Stomach (tissue), 8 donors: ENCODE measurements at regions not wholly inside any gene's neighbourhood (a gene's known extent, or its start where the extent isn't known, plus 50 kb on each side); places are given as distances from the start of the nearest gene placed in this dataset.
A peak's percentile ranks its signal among the peaks of the same experiment; 100 is the strongest.

Experiments used
- DNase-seq, 2 donors: peaks; one replicate each; pipeline versions ENCODE4 v3.0.0 to v3.0.0-alpha.2; 2013 to 2019
- H3K27ac ChIP-seq, 5 donors: fragments of 200-600 bp in 4 of 5; sonication (generic) in 4 of 5; one replicate each; pipeline ENCODE4 v1.5.1; 2013 to 2019; ENCODE audit warnings: mild to moderate bottlenecking in 1 of 5, moderate library complexity in 1 of 5
- H3K27me3 ChIP-seq, 3 donors: fragments of 200-600 bp; sonication (generic); one replicate each; pipeline ENCODE4 v1.5.1; 2017 to 2019; ENCODE audit warnings: mixed run types in 1 of 3
- H3K36me3 ChIP-seq, 4 donors: fragments of 200-600 bp; sonication (generic); 1 replicate in 3 of 4; 2 replicates in 1 of 4; pipeline ENCODE4 v1.5.1; 2016 to 2019
- H3K4me1 ChIP-seq, 4 donors: fragments of 200-600 bp; sonication (generic); one replicate each; pipeline ENCODE4 v1.5.1; 2016 to 2019
- H3K4me3 ChIP-seq, 4 donors: fragments of 200-600 bp; sonication (generic) in 3 of 4; one replicate each; pipeline ENCODE4 v1.5.1; 2016 to 2019; ENCODE audit warnings: mild to moderate bottlenecking in 1 of 4
- H3K9me3 ChIP-seq, 4 donors: fragments of 200-600 bp; sonication (generic); one replicate each; pipeline ENCODE4 v1.5.1; 2016 to 2019
- EP300 ChIP-seq: sonication (generic); formaldehyde crosslinking; IDR thresholded peaks from one replicate; pipeline ENCODE4 v1.6.1; 2017; ENCODE audit warnings: antibody characterized with exemption
- POLR2A ChIP-seq, 4 donors: fragments of 450-650 bp; IDR thresholded peaks; one replicate each; pipeline ENCODE4 v1.6.1; 2016; ENCODE audit warnings: antibody characterized with exemption in 4 of 4, control low read depth in 2 of 4, mild to moderate bottlenecking in 1 of 4, moderate library complexity in 1 of 4
- POLR2AphosphoS5 ChIP-seq, 3 donors: sonication (generic); formaldehyde crosslinking; IDR thresholded peaks; one replicate each; pipeline ENCODE4 v1.6.1; 2016; ENCODE audit warnings: antibody characterized with exemption in 3 of 3
- WGBS, 5 donors: extraction: QIAGEN DNeasy Blood & Tissue Kit in 3 of 5; methylation state at CpG; one replicate each; pipeline versions ENCODE4 v1.1.5 to v1.1.7; 2013 to 2018; 5-methylcytosine and 5-hydroxymethylcytosine counted together
- intact Hi-C: fragments of 100-400 bp; cut with DNase I; formaldehyde crosslinking; loops from one replicate; pipeline ENCODE4 v1.15.1; 2023; ENCODE audit warnings: low total_unique reads
- TF ChIP-seq, protein P1 (sequence below), 7 experiments: fragments of 450-650 bp in 4 of 7; fragments of 200-600 bp in 3 of 7; sonication (generic) in 3 of 7; IDR thresholded peaks; one replicate each; pipeline ENCODE4 v1.5.1; 2016 to 2019; ENCODE audit warnings: antibody characterized with exemption in 7 of 7, control low read depth in 2 of 7, mild to moderate bottlenecking in 1 of 7
- donor health status: healthy with polysubstance abuse.
- donor health status: Bipolar disorder and iron deficiency.
- donor health status: healthy.

DNA sequence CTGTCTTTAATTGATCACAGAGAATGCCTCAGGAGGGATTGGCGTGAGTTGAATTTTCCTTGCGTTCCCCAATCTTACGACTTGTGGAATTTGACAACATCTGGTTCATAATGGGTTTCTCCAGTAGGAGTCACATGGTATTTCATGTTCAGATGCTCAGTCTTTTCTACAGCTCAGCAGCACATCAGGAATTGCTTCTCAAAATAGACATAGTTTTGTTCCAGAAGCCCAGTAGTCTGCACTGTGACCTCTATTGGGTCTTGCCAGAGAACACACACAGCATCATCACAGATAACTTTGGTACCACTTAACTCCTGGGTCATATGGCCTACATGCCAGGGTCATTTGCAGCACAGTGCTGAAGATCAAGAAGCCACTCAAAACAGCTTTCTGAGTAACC is 282.5 kb upstream of the HTR2A start:
- Histone ChIP-seq H3K9me3 (no peaks in the 10 kb centered on the region), H3K27me3 (no peaks in the 10 kb centered on the region), H3K27ac (no peak overlapping the region), H3K4me3 (no peak overlapping the region), H3K4me1 (peaks cover 0 to 6% (median 0%) of the 10 kb centered on the region in 4 donors), H3K36me3 (no peaks in the 10 kb centered on the region)
- TF ChIP-seq EP300 (no peak), POLR2AphosphoS5 (IDR thresholded peaks at IDR 0.05) (no peak), POLR2A (IDR thresholded peaks at IDR 0.05) (no peak)
- TF ChIP-seq, protein P1, sequence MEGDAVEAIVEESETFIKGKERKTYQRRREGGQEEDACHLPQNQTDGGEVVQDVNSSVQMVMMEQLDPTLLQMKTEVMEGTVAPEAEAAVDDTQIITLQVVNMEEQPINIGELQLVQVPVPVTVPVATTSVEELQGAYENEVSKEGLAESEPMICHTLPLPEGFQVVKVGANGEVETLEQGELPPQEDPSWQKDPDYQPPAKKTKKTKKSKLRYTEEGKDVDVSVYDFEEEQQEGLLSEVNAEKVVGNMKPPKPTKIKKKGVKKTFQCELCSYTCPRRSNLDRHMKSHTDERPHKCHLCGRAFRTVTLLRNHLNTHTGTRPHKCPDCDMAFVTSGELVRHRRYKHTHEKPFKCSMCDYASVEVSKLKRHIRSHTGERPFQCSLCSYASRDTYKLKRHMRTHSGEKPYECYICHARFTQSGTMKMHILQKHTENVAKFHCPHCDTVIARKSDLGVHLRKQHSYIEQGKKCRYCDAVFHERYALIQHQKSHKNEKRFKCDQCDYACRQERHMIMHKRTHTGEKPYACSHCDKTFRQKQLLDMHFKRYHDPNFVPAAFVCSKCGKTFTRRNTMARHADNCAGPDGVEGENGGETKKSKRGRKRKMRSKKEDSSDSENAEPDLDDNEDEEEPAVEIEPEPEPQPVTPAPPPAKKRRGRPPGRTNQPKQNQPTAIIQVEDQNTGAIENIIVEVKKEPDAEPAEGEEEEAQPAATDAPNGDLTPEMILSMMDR (IDR thresholded peaks at IDR 0.05) = no peak
- intact Hi-C loops = no loop called here
- DNase-seq = no peak
- WGBS, 5 donors = 88 to 98% (median 94%) methylated on average over 3 of the region's 3 CpGs

DNA sequence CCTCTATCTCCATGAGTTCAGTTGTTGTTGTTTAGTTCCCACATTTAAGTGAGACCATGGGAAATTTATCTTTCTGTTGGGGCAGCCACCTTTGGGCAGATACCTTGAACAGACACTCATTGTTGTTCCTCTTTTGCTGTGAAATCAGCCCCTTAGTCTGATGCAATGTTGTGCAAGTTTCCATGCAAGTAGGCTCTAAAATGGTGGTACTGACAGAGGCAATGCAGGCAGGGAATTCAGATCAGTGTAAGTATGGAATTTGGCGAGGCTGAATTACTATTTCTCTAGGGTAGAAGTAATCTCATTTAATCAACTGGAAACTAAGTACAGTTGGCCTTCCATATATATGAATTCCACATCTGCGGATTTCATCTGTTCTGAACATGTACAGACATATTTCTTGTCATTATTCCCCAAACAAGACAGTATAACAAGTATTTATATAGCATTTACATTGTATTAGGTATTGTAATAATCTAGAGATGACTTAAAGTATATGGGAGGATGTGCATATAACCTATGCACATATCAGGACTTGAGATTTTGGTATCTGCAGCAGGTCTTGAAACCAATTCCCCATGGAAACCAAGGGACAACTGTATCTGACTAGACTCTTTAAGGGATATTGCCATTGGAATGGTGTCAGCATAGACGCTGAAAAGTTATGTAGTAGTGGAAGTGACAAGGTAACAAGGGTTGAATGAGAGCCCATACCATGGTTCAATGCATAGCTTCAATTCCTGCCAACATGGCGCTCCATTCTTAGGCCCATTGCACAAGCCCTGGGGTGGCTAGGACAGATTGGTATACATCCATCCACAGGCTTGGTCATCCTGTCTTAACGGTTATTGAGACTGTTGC is 281.5 kb upstream of the HTR2A start:
- no peak for DNase-seq
- intact Hi-C loops = no loop called here
- WGBS, 5 donors = 70 to 88% (median 76%) methylated on average over 5 of the region's 5 CpGs

DNA sequence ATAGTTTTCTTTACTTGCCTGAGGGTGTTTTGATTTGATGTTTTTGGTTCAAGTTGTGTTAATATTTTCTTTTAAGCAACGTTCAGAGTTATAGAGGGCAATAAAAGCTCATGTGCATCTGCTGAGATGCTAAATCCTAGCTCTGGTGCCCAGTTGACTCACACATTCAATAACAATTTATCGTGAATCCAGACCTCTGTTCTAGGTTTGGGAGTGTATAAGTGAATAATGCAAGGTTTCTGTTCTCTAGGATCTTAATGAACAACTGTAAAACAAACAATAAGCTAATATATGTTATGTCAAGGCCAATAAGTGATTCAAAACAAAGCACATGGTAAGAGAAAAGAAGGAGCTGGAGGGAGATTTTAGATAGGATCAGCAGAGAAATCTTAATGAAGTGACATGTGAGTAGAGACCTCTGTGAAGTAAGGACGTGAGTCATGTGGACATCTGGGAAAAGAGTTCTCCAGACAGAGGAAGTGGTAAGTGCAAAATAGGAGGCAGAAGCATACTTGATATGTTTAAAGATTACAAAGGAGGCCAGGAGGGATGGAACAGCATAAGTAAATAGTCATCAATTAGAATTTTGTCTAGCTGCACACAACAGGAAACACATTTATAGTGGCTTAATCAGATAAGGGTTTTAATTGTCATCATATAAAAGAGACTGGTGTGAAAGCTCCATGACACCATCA is 278.5 kb upstream of the HTR2A start:
- TF ChIP-seq POLR2AphosphoS5 (IDR thresholded peaks at IDR 0.05) (no peak), POLR2A (IDR thresholded peaks at IDR 0.05) (no peak), EP300 (no peak)
- TF ChIP-seq, protein P1 (IDR thresholded peaks at IDR 0.05) = no peak
- H3K4me1 ChIP-seq = no peaks in the 10 kb centered on the region
- 51 to 62% (median 59%) methylated on average over 3 of the region's 3 CpGs for WGBS, 5 donors
- H3K36me3 ChIP-seq = no peaks in the 10 kb centered on the region
- no peak overlapping the region for H3K27ac ChIP-seq
- H3K4me3 ChIP-seq = no peak overlapping the region
- H3K27me3 ChIP-seq = no peaks in the 10 kb centered on the region
- DNase-seq = no peak
- intact Hi-C loops = no loop called here
- no peaks in the 10 kb centered on the region for H3K9me3 ChIP-seq

More for the DNA sequence above, 281.5 kb upstream of the HTR2A start:
- no peaks in the 10 kb centered on the region for H3K4me1 ChIP-seq
- no peak overlapping the region for H3K27ac ChIP-seq
- H3K9me3 ChIP-seq = no peaks in the 10 kb centered on the region
- no peaks in the 10 kb centered on the region for H3K27me3 ChIP-seq
- no peak overlapping the region for H3K4me3 ChIP-seq
- TF ChIP-seq POLR2AphosphoS5 (IDR thresholded peaks at IDR 0.05) (no peak), EP300 (no peak), POLR2A (IDR thresholded peaks at IDR 0.05) (no peak)
- TF ChIP-seq, protein P1 (IDR thresholded peaks at IDR 0.05) = no peak
- no peaks in the 10 kb centered on the region for H3K36me3 ChIP-seq

DNA sequence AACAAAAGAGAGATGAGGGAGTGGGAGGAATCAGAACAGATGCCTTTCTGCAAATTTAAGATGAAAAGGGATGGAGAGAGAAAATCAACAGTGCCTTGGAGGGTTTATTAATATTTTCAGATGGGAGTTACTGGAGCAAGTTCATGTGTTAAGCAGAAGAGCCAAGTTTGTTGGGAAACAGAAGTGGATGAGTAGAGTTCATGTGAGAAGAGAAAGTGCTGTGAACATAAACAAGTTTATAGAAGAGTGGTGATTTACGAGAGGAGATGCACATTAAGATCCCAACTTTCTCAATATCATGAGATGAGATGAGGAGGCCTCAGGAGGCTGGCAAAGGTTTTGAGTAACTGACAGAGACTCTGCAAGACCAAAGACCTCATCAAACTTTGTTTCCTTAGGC is 274.1 kb upstream of the HTR2A start:
- Histone ChIP-seq H3K4me1 (peaks cover 0 to 14% (median 2%) of the 10 kb centered on the region in 4 donors), H3K27ac (no peak overlapping the region), H3K36me3 (no peaks in the 10 kb centered on the region), H3K9me3 (no peaks in the 10 kb centered on the region), H3K27me3 (no peaks in the 10 kb centered on the region), H3K4me3 (no peak overlapping the region)
- 72 to 82% (median 81%) methylated on average over 1 of the region's 1 CpG for WGBS, 5 donors
- intact Hi-C loops = no loop called here
- TF ChIP-seq POLR2AphosphoS5 (IDR thresholded peaks at IDR 0.05) (no peak), EP300 (no peak), POLR2A (IDR thresholded peaks at IDR 0.05) (no peak)
- TF ChIP-seq, protein P1 (IDR thresholded peaks at IDR 0.05) = no peak
- peak in 1 of 2 donors; percentile 19 for DNase-seq
